GM21619 (cell line): ENCODE measurements at regions not wholly inside any gene's neighbourhood (a gene's known extent, or its start where the extent isn't known, plus 50 kb on each side); places are given as distances from the start of the nearest gene placed in this dataset.
"Not testable (repeated sequence)": the region's sequence is repeated elsewhere in the genome, so short reads cannot be mapped to it uniquely, and the experiment has no call there.

Experiments
- ATAC-seq: cut with Tn5 transposase; IDR thresholded peaks from one replicate; pipeline ENCODE4 v1.9.1; 2021; ENCODE audit not compliant: unreplicated experiment

DNA sequence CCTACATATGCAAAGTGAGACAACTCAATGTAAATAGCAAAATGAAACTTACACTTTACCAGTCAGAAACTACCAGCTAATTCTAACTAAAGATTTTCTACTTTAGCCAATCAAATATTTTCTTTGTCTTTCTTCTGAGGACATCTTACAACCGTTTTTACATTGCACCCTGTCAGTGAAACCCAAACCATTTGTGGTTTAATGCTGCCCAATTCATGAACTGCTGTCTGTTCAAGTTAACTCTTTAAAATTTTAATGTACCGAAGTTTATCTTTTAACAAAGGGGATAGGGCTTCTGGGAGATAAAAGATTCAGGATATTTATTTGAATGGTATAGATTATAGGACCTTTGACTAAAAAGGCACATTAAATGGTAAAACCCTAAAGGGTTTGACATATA lies 121.3 kb upstream of the HDDC2 start:
- ATAC-seq: no peak

DNA sequence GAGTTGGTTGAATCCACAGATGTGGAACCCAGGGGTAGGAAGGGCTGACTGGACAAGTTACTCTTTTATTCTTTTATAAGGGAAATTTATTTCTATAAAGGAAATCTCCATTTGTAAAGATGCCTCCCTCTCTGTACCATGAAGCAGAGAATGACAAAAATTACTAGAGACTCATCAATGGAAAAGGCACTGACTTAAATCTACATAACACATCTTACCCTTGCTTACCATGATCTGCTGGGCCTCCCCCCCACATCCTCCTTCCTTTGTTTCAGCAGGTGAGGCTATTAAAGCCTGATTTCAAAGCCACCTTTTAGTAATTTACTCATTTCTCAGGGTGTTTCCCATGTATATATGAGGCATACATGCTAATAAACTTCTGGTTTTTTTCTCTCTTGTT lies 130.2 kb upstream of the HDDC2 start:
- ATAC-seq: no peak

DNA sequence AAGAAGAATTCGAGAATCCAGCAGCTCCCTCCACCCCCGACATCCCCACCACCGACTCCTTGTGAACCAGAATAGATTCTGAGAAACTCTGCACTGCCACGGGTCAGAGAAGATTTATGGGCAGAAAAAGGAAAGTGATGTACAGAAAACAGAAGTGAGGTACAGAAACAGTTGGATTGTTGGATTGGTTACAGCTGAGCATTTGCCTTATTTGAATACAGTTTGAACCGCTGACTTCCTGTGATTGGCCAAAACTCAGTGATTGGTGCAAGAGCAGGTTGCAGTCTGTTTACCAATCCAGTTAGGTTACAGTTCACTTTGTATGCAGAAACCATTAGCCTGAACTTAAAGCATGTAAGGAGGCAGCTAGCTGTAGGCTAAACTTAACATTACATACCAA lies 131.2 kb upstream of the HDDC2 start:
- peak; percentile 68 for ATAC-seq

DNA sequence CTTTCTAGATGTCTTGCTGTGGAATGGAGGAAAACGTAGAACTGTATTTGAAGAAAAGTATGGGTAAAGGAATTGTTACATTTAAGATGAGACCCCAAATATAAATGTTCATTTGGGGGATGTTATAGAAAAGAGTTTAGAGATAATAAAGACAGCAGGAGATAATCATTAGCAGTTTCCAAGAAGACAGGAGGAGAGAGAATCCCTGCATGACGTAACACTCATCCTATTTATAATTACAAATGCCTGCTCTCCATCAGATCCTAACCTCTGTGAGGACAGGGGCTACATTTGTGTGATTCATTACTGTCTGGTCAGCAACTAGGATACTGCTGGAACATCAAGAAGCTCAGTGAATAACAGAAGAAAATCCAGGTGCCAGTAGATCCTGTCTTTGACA lies 133.0 kb upstream of the HDDC2 start:
- ATAC-seq: no peak

DNA sequence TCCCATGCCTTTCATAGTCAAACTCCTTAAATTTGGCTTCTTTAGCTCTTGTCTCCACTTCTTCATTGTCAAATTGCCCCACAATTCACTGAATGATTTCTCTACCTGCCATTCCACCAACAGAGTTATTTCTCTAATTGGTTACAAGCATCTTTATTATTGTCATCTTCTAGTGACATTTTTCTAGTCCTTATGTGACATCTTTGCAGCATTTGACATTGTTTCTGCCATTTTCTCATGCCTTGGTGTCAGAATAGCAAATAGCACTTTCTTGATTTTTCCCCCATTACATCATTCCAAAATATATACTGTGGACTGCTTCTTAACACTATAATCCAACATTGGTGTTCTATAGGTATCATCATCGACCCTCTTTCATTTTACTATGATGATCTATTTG lies 137.7 kb upstream of the HDDC2 start:
- ATAC-seq: no peak

DNA sequence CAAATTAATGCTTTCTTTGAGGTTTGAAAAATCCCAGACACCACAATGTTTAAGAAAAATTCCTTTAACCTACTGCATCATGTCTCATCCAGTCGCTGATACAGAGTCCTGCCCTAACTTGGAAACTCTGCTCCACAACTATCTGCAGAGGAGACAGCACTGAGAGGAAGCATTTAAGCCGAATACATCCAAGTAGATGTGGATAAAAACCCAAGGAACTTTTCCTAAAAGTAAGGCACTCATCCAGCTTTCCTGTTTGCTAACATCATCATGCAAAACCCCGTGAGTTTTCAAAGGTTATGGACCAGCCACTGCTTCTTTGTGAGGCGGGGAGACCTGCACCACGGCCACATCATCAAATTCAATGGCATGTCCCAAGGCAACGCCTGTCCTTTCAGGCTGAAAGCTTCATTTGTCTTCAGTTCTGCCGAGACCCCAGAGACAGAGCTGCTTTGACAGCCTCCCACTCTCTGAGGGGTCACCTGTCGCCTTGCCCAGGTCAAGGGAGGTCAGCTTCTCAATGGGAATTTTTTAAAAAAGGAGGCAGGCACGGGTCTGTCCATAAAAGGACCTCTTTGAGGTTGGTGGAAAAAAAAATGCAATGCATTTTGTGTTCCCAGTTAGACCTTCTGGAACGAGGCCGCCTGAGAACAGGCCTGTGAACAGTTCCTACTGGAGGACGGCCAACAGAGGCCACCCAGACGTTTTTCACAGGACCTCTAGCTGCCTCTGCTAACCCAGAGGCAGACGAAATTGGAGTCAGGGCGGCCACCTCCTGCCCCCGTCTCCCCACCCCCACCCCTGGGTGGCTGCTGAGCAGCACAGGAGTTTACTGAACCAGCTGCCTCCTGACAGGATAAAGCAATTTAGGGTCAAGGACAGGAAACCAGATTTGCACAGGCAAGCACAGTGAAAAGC lies 142.5 kb upstream of the HDDC2 start:
- no peak for ATAC-seq

DNA sequence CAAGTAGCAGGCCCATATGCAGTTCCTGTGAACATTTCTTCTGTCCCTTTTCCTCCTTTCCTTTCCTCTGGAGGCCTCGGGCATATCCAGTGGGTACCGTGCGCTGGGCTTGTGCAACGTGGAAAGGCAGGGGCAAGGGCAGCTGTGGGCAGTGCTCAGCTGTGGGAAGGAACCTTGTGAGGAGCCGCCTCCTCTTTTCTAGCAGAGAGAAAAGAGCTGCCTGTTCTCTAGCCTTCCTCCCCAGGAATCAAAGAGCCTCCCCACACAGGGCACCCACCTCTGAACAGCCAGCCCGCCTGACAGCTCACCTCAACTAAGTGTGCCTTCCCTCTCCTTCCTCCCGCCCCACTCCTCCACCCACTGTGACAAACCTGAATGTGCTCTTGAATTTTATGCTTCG lies 143.3 kb upstream of the HDDC2 start:
- ATAC-seq: no peak

DNA sequence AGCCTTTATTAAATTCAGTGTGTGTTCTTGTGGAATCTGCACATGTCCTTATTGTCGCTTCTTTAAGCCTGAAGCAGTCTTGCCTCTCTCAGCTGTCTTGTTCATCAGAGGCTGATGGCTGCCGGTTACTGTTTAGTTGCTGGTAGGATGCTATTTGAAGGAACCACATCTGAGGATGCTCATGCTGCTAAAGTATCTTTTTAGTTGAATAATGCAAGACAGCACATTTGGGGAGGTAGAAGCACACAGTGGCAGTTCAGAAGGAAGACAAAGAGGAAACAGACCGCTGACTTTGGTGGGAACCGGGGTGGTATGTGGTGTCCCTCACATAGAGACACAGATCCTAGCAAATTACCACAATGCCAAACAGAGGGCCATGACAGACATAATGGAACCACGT lies 144.2 kb upstream of the HDDC2 start:
- no peak for ATAC-seq

DNA sequence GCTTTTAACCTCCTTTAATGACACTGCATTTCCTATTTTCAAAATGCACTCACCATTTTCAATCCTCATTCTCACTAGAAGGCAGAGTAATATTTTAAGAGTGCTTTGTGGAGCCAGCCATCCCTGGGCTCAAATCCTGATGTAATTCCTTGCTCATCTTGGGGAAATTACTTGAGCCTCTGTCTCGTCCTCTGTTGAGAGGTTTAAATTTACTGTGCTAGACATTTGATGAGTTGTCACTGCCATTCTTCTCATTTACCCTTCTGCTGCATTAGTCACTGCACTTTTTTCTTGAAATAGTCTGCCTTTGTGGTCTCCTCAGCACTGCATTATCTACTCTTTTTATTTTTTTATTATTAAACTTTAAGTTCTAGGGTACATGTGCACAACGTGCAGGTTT lies 150.0 kb upstream of the HDDC2 start:
- no peak for ATAC-seq

DNA sequence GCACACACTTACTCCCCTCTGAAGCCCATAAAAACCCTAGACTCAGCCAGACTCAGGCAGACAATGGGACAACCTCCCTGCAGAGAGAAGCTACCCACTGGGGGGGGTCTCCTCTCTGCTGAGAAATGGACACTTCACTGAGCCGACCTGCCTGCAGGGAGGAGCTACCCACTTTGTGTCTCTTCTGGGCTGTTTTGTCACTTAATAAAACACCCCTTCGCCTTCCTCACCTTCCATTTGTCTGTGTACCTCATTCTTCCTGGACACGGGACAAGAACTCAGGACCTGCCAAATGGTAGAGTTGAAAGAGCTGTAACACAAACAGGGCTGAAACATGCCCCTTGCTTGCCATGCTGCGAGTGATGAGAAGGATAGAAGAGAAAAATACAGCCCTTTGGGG lies 151.7 kb upstream of the HDDC2 start:
- ATAC-seq: no peak

DNA sequence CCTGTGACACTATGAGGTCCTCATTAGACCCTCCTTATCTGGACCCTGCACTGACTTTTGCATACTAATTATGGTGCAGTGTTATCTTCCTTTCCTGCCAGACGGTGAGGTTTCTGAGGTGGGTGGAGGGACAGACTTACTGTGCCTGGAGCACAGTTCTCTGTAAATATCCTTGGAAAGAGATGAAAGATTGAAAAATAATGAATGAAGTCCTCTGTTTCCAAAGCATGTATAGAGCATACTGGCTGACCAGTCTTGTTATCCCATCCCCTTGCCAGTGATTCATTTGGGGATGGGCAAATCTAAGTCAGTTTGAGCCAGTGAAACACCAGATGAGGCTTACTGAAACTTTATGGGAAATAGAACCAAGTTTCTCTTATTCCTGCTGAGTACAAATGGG lies 152.6 kb upstream of the HDDC2 start:
- no peak for ATAC-seq

DNA sequence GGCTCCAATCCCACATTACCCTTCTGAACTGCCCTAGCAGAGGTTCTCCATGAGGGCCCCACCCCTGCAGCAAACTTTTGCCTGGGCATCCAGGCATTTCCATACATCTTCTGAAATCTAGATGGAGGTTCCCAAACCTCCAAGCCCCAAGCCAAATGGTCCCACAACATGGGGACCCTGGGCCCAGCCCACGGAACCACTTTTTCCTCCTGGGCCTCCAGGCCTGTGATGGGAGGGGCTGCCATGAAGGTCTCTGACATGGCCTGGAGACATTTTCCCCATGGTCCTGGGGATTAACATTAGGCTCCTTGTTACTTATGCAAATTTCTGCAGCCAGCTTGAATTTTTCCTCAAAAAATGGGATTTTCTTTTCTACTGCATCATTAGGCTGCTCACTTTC lies 156.7 kb upstream of the HDDC2 start:
- not testable (repeated sequence) for ATAC-seq

DNA sequence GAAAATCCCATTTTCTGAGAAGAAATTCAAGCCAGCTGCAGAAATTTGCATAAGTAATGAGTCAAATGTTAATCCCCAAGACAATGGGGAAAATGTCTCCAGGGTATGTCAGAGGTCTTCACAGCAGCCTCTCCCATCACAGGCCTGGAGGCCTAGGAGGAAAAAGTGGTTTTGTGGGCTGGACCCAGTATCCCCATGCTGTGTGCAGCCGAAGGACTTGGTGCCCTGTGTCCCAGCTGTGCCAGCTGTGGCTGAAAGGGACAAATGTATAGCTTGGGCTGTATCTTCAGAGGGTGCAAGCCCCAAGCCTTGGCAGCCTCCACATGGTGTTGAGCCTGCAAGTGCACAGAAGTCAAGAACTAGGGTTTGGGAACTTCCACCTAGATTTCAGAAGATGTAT lies 163.6 kb upstream of the HDDC2 start:
- ATAC-seq: not testable (repeated sequence)

DNA sequence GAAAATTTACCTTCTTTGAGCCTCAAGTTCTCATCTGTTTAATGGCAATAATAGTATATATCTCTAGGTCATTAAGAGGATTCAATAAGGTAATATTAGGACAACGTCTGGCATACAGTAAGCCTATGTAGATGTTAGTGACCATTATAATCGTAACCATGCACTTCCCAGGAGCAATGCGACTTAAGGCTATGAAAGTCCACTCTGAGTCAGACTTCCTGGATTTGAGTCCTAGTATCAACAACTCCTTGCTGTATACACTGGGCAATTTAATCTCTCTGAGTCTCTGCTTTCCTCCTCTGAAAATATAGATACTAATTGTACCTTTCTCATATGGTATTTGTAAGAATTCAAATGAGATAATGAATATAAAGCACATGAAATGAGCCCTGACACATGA lies 168.1 kb upstream of the HDDC2 start:
- no peak for ATAC-seq

DNA sequence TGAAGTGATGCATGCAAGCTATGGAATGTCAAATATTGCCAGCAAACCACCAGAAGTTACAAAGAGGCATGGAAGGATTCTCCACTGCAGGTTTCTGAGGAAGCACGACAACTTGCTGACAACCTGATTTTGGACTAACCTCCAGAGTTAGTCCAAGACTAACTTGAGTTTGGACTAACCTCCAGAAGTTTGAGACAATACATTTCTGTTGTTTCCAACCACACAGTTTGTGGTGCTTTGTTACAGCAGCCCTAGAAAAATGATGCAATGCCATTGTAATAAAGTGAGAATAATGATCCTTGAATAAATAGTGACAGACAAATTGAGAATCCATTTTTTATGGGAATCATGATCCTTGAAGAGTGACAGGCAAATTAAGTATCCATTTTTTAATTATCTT lies 169.9 kb upstream of the HDDC2 start:
- ATAC-seq: no peak

DNA sequence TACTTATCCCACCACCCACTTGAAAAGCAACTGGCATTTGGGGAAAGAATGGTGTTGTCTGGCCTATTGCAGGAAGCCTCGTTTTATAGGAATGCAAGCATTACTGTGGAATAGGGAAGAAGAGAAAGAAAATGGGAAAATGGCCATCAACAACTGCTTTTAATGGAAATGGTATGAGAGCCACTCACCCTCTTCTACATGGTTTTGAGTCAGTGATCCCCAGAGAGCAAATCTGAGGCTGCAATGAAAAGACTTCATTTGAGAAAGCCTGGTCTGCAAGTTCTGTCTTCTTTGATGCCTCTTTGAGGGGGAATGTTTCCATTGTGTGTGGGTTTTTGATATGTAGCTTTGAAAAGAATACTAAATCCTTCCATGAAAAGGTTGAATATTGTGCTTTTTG lies 172.3 kb upstream of the HDDC2 start:
- no peak for ATAC-seq

DNA sequence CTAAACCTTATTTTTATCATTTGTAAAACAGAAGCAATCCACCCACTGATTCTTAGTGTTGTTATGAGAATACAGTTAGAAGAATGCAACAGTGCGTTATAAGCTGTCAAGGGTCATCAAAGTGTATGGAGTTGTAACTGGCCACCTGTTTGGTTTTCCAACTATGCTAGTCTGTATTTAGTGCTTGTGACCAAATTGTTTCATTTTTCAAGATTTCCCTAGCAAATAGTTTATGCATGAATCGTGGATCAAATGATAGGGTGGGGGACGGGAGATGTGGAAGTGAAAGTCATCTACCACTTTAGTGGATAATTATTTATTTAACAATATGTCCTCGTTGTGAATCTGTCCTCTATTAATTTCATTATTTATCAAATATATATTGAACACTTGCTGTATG lies 175.4 kb upstream of the HDDC2 start:
- ATAC-seq: no peak

DNA sequence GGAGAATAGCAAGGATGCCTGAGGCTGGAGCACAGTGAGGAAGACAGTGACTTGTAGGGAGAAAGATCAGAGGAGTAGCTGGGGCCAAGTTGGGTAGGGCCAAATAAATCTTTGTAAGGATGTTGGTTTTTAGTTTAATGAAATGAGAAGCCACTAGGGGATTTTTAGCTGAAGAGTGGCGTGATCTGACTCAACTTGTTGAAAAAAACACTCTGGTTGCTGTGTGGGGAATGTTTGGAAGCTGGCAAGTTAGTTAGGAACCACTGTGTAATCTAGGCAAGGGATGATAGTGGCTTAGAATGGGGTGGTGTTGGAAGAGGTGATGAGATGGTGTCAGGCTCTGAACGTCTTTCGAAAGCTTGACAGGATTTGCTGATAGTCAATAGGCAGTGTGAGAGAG lies 176.1 kb upstream of the HDDC2 start:
- ATAC-seq: no peak

DNA sequence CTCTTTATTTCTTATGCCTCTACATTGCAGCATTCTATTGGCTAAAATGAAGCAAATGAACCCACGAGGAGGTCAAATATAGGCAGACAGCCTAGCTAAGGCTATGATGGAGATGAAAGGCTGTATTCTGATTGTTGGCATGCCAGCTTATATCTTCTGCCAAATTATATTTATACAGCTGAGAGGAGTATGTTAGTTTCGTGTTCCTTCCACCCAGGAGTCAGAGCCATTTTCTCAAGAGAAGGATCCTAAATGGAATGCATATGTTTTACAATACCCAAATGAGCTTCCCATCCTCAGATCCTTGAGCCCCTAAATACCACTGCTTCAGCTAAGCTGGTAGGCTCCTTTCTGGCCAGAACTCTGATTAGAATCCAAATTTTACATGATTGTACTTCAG lies 178.4 kb upstream of the HDDC2 start:
- ATAC-seq: no peak

DNA sequence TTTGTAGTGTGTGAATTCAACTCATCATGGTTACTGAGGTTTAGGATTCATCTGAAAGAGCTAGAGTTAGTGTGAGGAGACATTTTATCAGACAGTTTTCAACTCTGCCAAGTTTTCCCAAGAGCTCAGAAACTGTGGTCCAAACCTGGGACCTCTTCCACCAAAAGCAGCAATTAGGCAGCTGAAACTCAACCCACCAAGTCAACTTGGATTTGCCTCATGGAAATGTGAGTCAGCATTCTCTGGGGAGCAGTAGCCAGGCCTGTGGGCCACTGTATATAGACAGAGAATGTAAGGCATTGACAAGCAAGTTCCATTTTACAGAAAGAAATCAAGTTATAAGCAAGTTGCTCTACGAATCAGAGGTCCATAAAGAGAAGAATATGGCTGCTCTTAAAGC lies 178.8 kb upstream of the HDDC2 start:
- no peak for ATAC-seq

DNA sequence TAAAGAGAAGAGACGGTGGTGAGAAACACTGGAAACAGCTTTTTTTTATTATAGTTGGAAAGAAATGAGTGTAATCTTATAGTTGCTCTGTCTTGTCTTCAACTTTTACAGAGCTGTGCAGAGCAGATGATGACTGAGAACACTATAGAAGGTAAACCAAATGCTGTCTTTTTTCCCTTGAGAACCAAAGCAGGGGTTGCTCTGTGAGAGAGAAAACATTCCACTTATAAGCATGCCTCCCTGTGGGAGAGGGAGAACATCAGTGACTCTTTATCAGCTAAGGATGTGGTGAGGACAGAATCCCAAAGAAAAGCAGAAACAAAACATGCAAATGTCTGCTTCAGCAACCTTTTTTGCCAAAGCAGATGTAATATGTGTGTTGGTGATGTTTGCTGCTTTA lies 179.3 kb upstream of the HDDC2 start:
- ATAC-seq: no peak

DNA sequence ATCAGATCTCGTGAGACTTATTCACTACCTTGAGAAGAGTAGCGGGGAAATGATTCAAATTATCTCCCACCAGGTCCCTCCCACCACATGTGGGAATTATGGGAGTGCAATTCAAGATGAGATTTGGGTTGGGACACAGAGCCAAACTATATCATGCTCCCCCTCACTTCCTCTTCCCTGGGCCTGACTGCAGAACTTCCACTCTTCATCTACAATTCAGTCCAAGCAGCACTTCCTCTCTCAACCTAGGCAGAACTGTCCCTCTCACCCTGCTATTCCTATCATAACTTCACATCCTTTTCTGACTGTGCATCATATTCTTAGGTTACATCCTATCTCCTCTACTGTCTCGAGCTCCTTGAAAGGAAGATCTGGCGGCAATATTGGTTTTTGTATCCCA lies 184.0 kb upstream of the HDDC2 start:
- ATAC-seq: no peak

DNA sequence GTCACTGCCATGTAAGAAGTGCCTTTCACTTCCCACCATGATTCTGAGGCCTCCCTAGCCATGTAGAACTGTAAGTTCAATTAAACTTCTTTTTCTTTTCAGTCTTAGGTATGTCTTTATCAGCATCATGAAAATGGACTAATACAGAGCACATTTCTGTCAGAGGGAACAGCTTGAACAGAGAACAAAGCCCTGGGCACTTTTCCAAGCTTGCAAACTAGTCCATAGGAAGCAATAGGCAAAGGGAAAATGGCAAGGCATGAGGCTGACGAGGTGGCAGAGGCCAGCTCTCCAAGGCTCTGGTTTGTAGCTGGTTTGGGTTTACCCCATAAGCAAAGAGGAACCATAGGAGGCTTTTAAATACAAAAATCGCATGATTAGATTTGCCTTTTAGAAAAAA lies 185.1 kb upstream of the HDDC2 start:
- ATAC-seq: no peak
